Panc1 (cell line): ENCODE measurements at regions not wholly inside any gene's neighbourhood (a gene's known extent, or its start where the extent isn't known, plus 50 kb on each side); places are given as distances from the start of the nearest gene placed in this dataset.

ENCODE experiments used
- ATAC-seq: fragments of 200-7000 bp; cut with Tn5 transposase; 2 replicates; pipeline ENCODE4 v1.9.1; 2020; ENCODE audit warnings: mild to moderate bottlenecking, moderate library complexity
- BruUV-seq: library from RNA; stranded (reverse); fragments of 400-500 nt; replicated peaks from 2 replicates; lab custom pipeline; 2021; lab: Mats Ljungman, UMichigan
- CTCF ChIA-PET: fragments of 300-600 bp; sonication (Branson Sonifier 250); formaldehyde crosslinking; loops from one replicate; lab custom pipeline; 2022; ENCODE audit warnings: antibody characterized with exemption; lab: Charles Lee
- POLR2A ChIA-PET: fragments of 300-600 bp; sonication (Branson Sonifier 250); formaldehyde crosslinking; loops from one replicate; lab custom pipeline; 2022; ENCODE audit warnings: antibody characterized with exemption; lab: Charles Lee
- DNase-seq: peaks from one replicate; pipeline ENCODE4 v3.0.0-alpha.2; 2010; ENCODE audit warnings: low read depth, low spot score
- H3K27ac ChIP-seq: 2 replicates; pipeline ENCODE4 v1.5.1; 2011; ENCODE audit warnings: mild to moderate bottlenecking, low read length, inconsistent platforms
- H3K27me3 ChIP-seq: fragments of 200-500 bp; sonication (Bioruptor generic); 2 replicates; pipeline ENCODE4 v1.6.0; 2014; ENCODE audit warnings: low read length, inconsistent platforms; ENCODE audit not compliant: control insufficient read depth, insufficient read depth
- H3K36me3 ChIP-seq: fragments of 200-500 bp; sonication (Bioruptor generic); 2 replicates; pipeline ENCODE4 v1.5.1; 2014; ENCODE audit warnings: inconsistent platforms, mild to moderate bottlenecking, low read length, moderate library complexity; ENCODE audit not compliant: control insufficient read depth, insufficient read depth
- H3K4me1 ChIP-seq: 2 replicates; pipeline ENCODE4 v1.5.1; 2011; ENCODE audit warnings: inconsistent platforms, mild to moderate bottlenecking, low read length, moderate library complexity; ENCODE audit not compliant: control insufficient read depth, insufficient read depth
- H3K4me3 ChIP-seq, 2 experiments: 2 replicates each; pipeline ENCODE4 v1.5.1; 2011 to 2012; ENCODE audit warnings: low read depth in 2 of 2, low read length in 2 of 2, mild to moderate bottlenecking in 2 of 2, inconsistent platforms in 1 of 2, moderate library complexity in 1 of 2
- H3K9me3 ChIP-seq: fragments of 200-500 bp; sonication (Bioruptor generic); 2 replicates; pipeline ENCODE4 v1.5.1; 2014; ENCODE audit warnings: low read depth, mild to moderate bottlenecking, inconsistent platforms, low read length, moderate library complexity; ENCODE audit not compliant: control insufficient read depth, insufficient read depth
- POLR2AphosphoS5 ChIP-seq: IDR thresholded peaks from 2 replicates; pipeline ENCODE4 v1.6.1; 2012; ENCODE audit warnings: mild to moderate bottlenecking, low read depth, low read length, moderate library complexity
- REST ChIP-seq, 2 experiments: IDR thresholded peaks; 2 replicates each; pipeline ENCODE4 v1.6.1; 2011 to 2012; ENCODE audit warnings: low read depth in 2 of 2, control low read depth in 1 of 2, low read length in 1 of 2, mild to moderate bottlenecking in 1 of 2, moderate library complexity in 1 of 2; ENCODE audit not compliant: insufficient read depth in 1 of 2
- SIN3A ChIP-seq: IDR thresholded peaks from 2 replicates; pipeline ENCODE4 v1.6.1; 2012; ENCODE audit warnings: low read depth, mild to moderate bottlenecking, low read length, moderate library complexity, borderline replicate concordance; ENCODE audit not compliant: insufficient read depth
- TCF7L2 ChIP-seq: IDR thresholded peaks from 2 replicates; pipeline ENCODE4 v1.6.1; 2011; ENCODE audit warnings: mild to moderate bottlenecking, low read depth, low read length, inconsistent platforms
- in situ Hi-C: cut with HindIII; loops from 2 replicates; pipeline ENCODE4 v1.10.0; 2016; ENCODE audit warnings: low sequenced_read_pairs, low pct_unique_long_range_greater_than_20kb
- intact Hi-C: fragments of 100-400 bp; cut with micrococcal nuclease; formaldehyde crosslinking; loops from one replicate; pipeline ENCODE4 v1.10.0; 2022; ENCODE audit not compliant: unreplicated experiment
- TF ChIP-seq, protein P1 (sequence below): fragments of 450-650 bp; IDR thresholded peaks from 2 replicates; pipeline ENCODE4 v1.5.1; 2017; ENCODE audit warnings: mild to moderate bottlenecking

GRCh38 chr15:91484141-91484540, 369.4 kb upstream of the SLCO3A1 start:
- no peaks in the 10 kb centered on the region for H3K9me3 ChIP-seq
- H3K36me3 ChIP-seq, result no peaks in the 10 kb centered on the region
- H3K27me3 ChIP-seq, result no peaks in the 10 kb centered on the region
- no peaks in the 10 kb centered on the region for H3K4me1 ChIP-seq
- ATAC-seq (no peak), DNase-seq (no peak)
- H3K4me3 ChIP-seq, result no peak overlapping the region
- H3K27ac ChIP-seq, result no peak overlapping the region
- no TSS peak for BruUV-seq
- ChIA-PET CTCF (no interaction called here), POLR2A (no interaction called here)
- intact Hi-C loops (no loop called here), in situ Hi-C loops (no loop called here)
- no peak for TF ChIP-seq TCF7L2
- no peak for TF ChIP-seq REST (IDR thresholded peaks at IDR 0.05; ENCODE audit: insufficient read depth in 1 of 2, low read depth in 2 of 2, low read length in 1 of 2)
- TF ChIP-seq, protein P1, sequence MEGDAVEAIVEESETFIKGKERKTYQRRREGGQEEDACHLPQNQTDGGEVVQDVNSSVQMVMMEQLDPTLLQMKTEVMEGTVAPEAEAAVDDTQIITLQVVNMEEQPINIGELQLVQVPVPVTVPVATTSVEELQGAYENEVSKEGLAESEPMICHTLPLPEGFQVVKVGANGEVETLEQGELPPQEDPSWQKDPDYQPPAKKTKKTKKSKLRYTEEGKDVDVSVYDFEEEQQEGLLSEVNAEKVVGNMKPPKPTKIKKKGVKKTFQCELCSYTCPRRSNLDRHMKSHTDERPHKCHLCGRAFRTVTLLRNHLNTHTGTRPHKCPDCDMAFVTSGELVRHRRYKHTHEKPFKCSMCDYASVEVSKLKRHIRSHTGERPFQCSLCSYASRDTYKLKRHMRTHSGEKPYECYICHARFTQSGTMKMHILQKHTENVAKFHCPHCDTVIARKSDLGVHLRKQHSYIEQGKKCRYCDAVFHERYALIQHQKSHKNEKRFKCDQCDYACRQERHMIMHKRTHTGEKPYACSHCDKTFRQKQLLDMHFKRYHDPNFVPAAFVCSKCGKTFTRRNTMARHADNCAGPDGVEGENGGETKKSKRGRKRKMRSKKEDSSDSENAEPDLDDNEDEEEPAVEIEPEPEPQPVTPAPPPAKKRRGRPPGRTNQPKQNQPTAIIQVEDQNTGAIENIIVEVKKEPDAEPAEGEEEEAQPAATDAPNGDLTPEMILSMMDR, result no peak
- TF ChIP-seq SIN3A, result no peak
- TF ChIP-seq POLR2AphosphoS5, result no peak

DNA sequence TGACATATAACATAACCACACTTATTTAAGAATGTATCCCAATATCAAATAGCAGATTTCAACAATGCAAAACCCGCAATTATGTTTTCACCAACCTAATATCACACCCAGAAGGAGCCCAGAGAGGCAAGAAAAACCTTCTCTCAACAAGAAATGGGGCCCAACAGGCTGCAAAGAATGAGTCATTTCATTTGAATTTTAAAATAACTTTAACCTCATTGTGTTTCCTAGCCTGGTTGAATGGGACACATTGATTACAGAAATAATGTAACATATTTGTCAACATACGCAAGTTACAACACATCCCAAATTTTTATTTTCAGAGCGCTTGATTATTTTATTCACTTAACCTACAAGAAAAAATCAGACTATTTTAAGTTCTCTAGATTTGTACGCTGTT, 365.1 kb upstream of the SLCO3A1 start:
- in situ Hi-C loops (no loop called here), intact Hi-C loops (no loop called here)
- no peak for TF ChIP-seq SIN3A
- no peak for TF ChIP-seq POLR2AphosphoS5
- TF ChIP-seq TCF7L2, result no peak
- no peak for TF ChIP-seq REST (IDR thresholded peaks at IDR 0.05; ENCODE audit: insufficient read depth in 1 of 2, low read depth in 2 of 2, low read length in 1 of 2)
- TF ChIP-seq, protein P1, result no peak
- DNase-seq, result no peak
- H3K36me3 ChIP-seq, result no peaks in the 10 kb centered on the region
- CTCF ChIA-PET, result no interaction called here
- H3K4me1 ChIP-seq, result no peaks in the 10 kb centered on the region
- H3K27ac ChIP-seq, result no peak overlapping the region
- POLR2A ChIA-PET, result no interaction called here
- no peaks in the 10 kb centered on the region for H3K9me3 ChIP-seq
- BruUV-seq, result no TSS peak
- H3K27me3 ChIP-seq, result no peaks in the 10 kb centered on the region
- ATAC-seq, result no peak
- H3K4me3 ChIP-seq, result no peak overlapping the region
